H1 (cell line): ENCODE measurements at regions not wholly inside any gene's neighbourhood (a gene's known extent, or its start where the extent isn't known, plus 50 kb on each side); places are given as distances from the start of the nearest gene placed in this dataset.

ENCODE experiments used
- CTCF ChIA-PET: fragments of 300-600 bp; sonication (Branson Sonifier 250); formaldehyde crosslinking; loops from one replicate; lab custom pipeline; 2021; ENCODE audit not compliant: partially characterized antibody; lab: Charles Lee
- POLR2A ChIA-PET: fragments of 300-600 bp; sonication (Branson Sonifier 250); formaldehyde crosslinking; loops from one replicate; lab custom pipeline; 2021; ENCODE audit warnings: inconsistent platforms; ENCODE audit not compliant: partially characterized antibody; lab: Charles Lee
- DNase-seq, 2 experiments: peaks; one replicate each; pipeline versions ENCODE4 v3.0.0 to v3.0.0-alpha.2; 2010 to 2022; ENCODE audit warnings: low spot score in 2 of 2, low read depth in 1 of 2, mixed read lengths in 1 of 2
- FAIRE-seq: peaks from 2 replicates; lab custom pipeline; 2011; peaks lifted over from hg19 to GRCh38; lab: Jason Lieb, UNC
- H2AFZ ChIP-seq: 2 replicates; pipeline ENCODE4 v1.8.1; 2012; ENCODE audit warnings: low read length, inconsistent platforms
- H2AK5ac ChIP-seq: 2 replicates; pipeline ENCODE4 v1.6.1; 2013; ENCODE audit warnings: low read depth, low read length
- H2BK120ac ChIP-seq: replicated peaks from 2 replicates; pipeline ENCODE3; 2013; ENCODE audit warnings: low read depth, low read length, inconsistent platforms
- H2BK12ac ChIP-seq: 2 replicates; pipeline ENCODE4 v1.6.1; 2013; ENCODE audit warnings: low read depth, low read length
- H2BK15ac ChIP-seq: 2 replicates; pipeline ENCODE4 v1.6.1; 2013; ENCODE audit warnings: low read length
- H2BK20ac ChIP-seq: 2 replicates; pipeline ENCODE4 v1.6.1; 2013; ENCODE audit warnings: low read length
- H2BK5ac ChIP-seq: 2 replicates; pipeline ENCODE4 v1.6.1; 2013; ENCODE audit warnings: low read depth, low read length
- H3K14ac ChIP-seq: 2 replicates; pipeline ENCODE4 v1.6.1; 2013; ENCODE audit warnings: inconsistent platforms; ENCODE audit not compliant: insufficient read length
- H3K18ac ChIP-seq: 2 replicates; pipeline ENCODE4 v1.6.1; 2013; ENCODE audit warnings: low read length; ENCODE audit errors: extremely low read depth
- H3K23ac ChIP-seq: 2 replicates; pipeline ENCODE4 v1.6.1; 2013; ENCODE audit warnings: inconsistent platforms; ENCODE audit not compliant: insufficient read length
- H3K23me2 ChIP-seq: 2 replicates; pipeline ENCODE4 v1.6.1; 2013; ENCODE audit warnings: low read depth, low read length
- H3K27ac ChIP-seq: 2 replicates; pipeline ENCODE4 v1.6.1; 2011; ENCODE audit warnings: low read depth, low read length, inconsistent platforms
- H3K27me3 ChIP-seq, 4 experiments: replicated peaks in 1 of 4; 1 replicate in 1 of 4; 2 replicates in 3 of 4; pipeline versions ENCODE4 v1.6.1 to v1.8.1; 2011 to 2013; ENCODE audit warnings: low read length in 3 of 4, mild to moderate bottlenecking in 3 of 4, inconsistent platforms in 2 of 4, mixed read lengths in 2 of 4, moderate library complexity in 1 of 4; ENCODE audit not compliant: control insufficient read depth in 3 of 4, insufficient read depth in 3 of 4; ENCODE audit errors: extremely low read depth in 1 of 4
- H3K36me3 ChIP-seq, 4 experiments: 2 replicates each; pipeline versions ENCODE4 v1.6.1 to v1.8.1; 2011 to 2013; ENCODE audit warnings: mild to moderate bottlenecking in 4 of 4, low read length in 3 of 4, moderate library complexity in 2 of 4, control low read depth in 1 of 4, inconsistent platforms in 1 of 4; ENCODE audit not compliant: insufficient read depth in 4 of 4, control insufficient read depth in 2 of 4
- H3K4ac ChIP-seq: replicated peaks from 2 replicates; pipeline ENCODE3; 2013; ENCODE audit warnings: low read length, low read depth, mixed read lengths, inconsistent platforms; ENCODE audit not compliant: insufficient read length
- H3K4me1 ChIP-seq, 4 experiments: replicated peaks in 1 of 4; 1 replicate in 1 of 4; 2 replicates in 3 of 4; pipeline versions ENCODE4 v1.6.1 to v1.8.1; 2011 to 2013; ENCODE audit warnings: low read length in 3 of 4, inconsistent platforms in 2 of 4, mixed read lengths in 1 of 4; ENCODE audit not compliant: insufficient read depth in 4 of 4, control insufficient read depth in 3 of 4
- H3K4me2 ChIP-seq, 2 experiments: 2 replicates each; pipeline versions ENCODE4 v1.6.1 to v1.8.1; 2011 to 2013; ENCODE audit warnings: low read depth in 2 of 2, low read length in 2 of 2, control low read depth in 1 of 2, inconsistent platforms in 1 of 2, mild to moderate bottlenecking in 1 of 2; ENCODE audit not compliant: insufficient read depth in 1 of 2
- H3K4me3 ChIP-seq, 4 experiments: fragments of 200-600, 300-600 bp in 1 of 4; sonication (generic), shearing (Covaris generic), sonication (Bioruptor Twin) in 1 of 4; 2 replicates each; pipeline versions ENCODE4 v1.5.1 to v1.8.1; 2011 to 2016; ENCODE audit warnings: low read length in 4 of 4, low read depth in 3 of 4, control low read depth in 2 of 4, inconsistent platforms in 2 of 4, mild to moderate bottlenecking in 2 of 4, mixed read lengths in 1 of 4, moderate library complexity in 1 of 4; ENCODE audit not compliant: insufficient read depth in 2 of 4; ENCODE audit errors: extremely low read depth in 1 of 4
- H3K56ac ChIP-seq: replicated peaks from 2 replicates; pipeline ENCODE3; 2013; ENCODE audit warnings: low read depth, mild to moderate bottlenecking, mixed read lengths, low read length, inconsistent platforms; ENCODE audit not compliant: insufficient read length
- H3K79me1 ChIP-seq: 2 replicates; pipeline ENCODE4 v1.6.1; 2013; ENCODE audit warnings: low read depth, low read length, control low read depth
- H3K79me2 ChIP-seq, 2 experiments: 2 replicates each; pipeline versions ENCODE4 v1.6.1 to v1.8.1; 2012 to 2013; ENCODE audit warnings: low read length in 2 of 2, mild to moderate bottlenecking in 2 of 2, inconsistent platforms in 1 of 2; ENCODE audit not compliant: insufficient read depth in 2 of 2, control insufficient read depth in 1 of 2
- H3K9ac ChIP-seq, 4 experiments: replicated peaks in 1 of 4; 1 replicate in 1 of 4; 2 replicates in 3 of 4; pipeline versions ENCODE4 v1.6.1 to v1.8.1; 2011 to 2013; ENCODE audit warnings: low read depth in 3 of 4, low read length in 3 of 4, control low read depth in 2 of 4, mild to moderate bottlenecking in 2 of 4, moderate library complexity in 2 of 4, inconsistent platforms in 1 of 4; ENCODE audit errors: extremely low read depth in 1 of 4
- H3K9me3 ChIP-seq, 2 experiments: 2 replicates each; pipeline versions ENCODE4 v1.6.1 to v1.8.1; 2012 to 2013; ENCODE audit warnings: mild to moderate bottlenecking in 2 of 2, moderate library complexity in 2 of 2, control low read depth in 1 of 2, inconsistent platforms in 1 of 2, low read depth in 1 of 2, low read length in 1 of 2, mixed read lengths in 1 of 2; ENCODE audit not compliant: insufficient read depth in 2 of 2
- H4K20me1 ChIP-seq, 2 experiments: replicated peaks in 1 of 2; 2 replicates each; pipeline versions ENCODE3 to v1.8.1; 2011 to 2013; ENCODE audit warnings: inconsistent platforms in 2 of 2, low read length in 2 of 2, mild to moderate bottlenecking in 1 of 2; ENCODE audit not compliant: insufficient read depth in 2 of 2, control insufficient read depth in 1 of 2
- H4K5ac ChIP-seq: 2 replicates; pipeline ENCODE4 v1.6.1; 2013; ENCODE audit warnings: low read length, low read depth, mixed read lengths, inconsistent platforms; ENCODE audit not compliant: insufficient read length
- H4K8ac ChIP-seq: 2 replicates; pipeline ENCODE4 v1.8.0; 2013; ENCODE audit warnings: mild to moderate bottlenecking, moderate library complexity, low read length, inconsistent platforms; ENCODE audit not compliant: insufficient read depth; ENCODE audit errors: extremely low read depth
- H4K91ac ChIP-seq: replicated peaks from 2 replicates; pipeline ENCODE3; 2013; ENCODE audit warnings: low read length, mixed read lengths, inconsistent platforms; ENCODE audit not compliant: insufficient read length
- BCL11A ChIP-seq, 2 experiments: IDR thresholded peaks; one replicate each; pipeline ENCODE4 v1.6.1; 2011; ENCODE audit warnings: low read depth in 2 of 2, low read length in 2 of 2, mild to moderate bottlenecking in 2 of 2
- CHD1 ChIP-seq: IDR thresholded peaks from 2 replicates; pipeline ENCODE4 v1.6.1; 2012; ENCODE audit warnings: low read depth, low read length, improper control_type of control experiment
- EGR1 ChIP-seq: IDR thresholded peaks from 2 replicates; pipeline ENCODE4 v1.6.1; 2011; ENCODE audit warnings: low read depth, low read length, borderline replicate concordance
- HDAC6 ChIP-seq: IDR thresholded peaks from one replicate; pipeline ENCODE4 v1.7.1; 2012; ENCODE audit warnings: low read depth, mild to moderate bottlenecking, inconsistent platforms, low read length, moderate library complexity
- KDM1A ChIP-seq: fragments of 200-600, 300-600 bp; sonication (generic); IDR thresholded peaks from 2 replicates; pipeline ENCODE4 v1.7.1; 2016; ENCODE audit warnings: mild to moderate bottlenecking, low read length, borderline replicate concordance
- NANOG ChIP-seq: IDR thresholded peaks from 2 replicates; pipeline ENCODE4 v1.6.1; 2011; ENCODE audit warnings: low read length, low read depth, mild to moderate bottlenecking, inconsistent platforms; ENCODE audit not compliant: insufficient read depth, poor library complexity, severe bottlenecking
- POLR2A ChIP-seq, 2 experiments: IDR thresholded peaks; 1 replicate in 1 of 2; 2 replicates in 1 of 2; pipeline ENCODE4 v1.6.1; 2011; ENCODE audit warnings: low read depth in 2 of 2, low read length in 2 of 2, mild to moderate bottlenecking in 2 of 2; ENCODE audit errors: control extremely low read depth in 1 of 2
- RBBP5 ChIP-seq: IDR thresholded peaks from 2 replicates; pipeline ENCODE4 v1.7.1; 2012; ENCODE audit warnings: low read depth, mild to moderate bottlenecking, inconsistent platforms, low read length, moderate library complexity, borderline replicate concordance
- RXRA ChIP-seq: IDR thresholded peaks from 2 replicates; pipeline ENCODE4 v1.6.1; 2011; ENCODE audit warnings: low read depth, mild to moderate bottlenecking, low read length, moderate library complexity; ENCODE audit not compliant: insufficient read depth
- SIN3A ChIP-seq, 2 experiments: IDR thresholded peaks in 1 of 2; conservative IDR thresholded peaks in 1 of 2; 2 replicates each; pipeline ENCODE4 v1.6.1; 2011 to 2012; ENCODE audit warnings: low read length in 2 of 2, improper control_type of control experiment in 1 of 2, low read depth in 1 of 2, mild to moderate bottlenecking in 1 of 2
- SRF ChIP-seq: IDR thresholded peaks from 2 replicates; pipeline ENCODE4 v1.6.1; 2011; ENCODE audit warnings: mild to moderate bottlenecking, low read depth, low read length, moderate library complexity
- TAF1 ChIP-seq: IDR thresholded peaks from 2 replicates; pipeline ENCODE4 v1.6.1; 2011; ENCODE audit warnings: mild to moderate bottlenecking, low read depth, low read length
- TAF7 ChIP-seq: optimal IDR thresholded peaks from 2 replicates; pipeline ENCODE3; 2011; ENCODE audit warnings: low read depth, mild to moderate bottlenecking, inconsistent platforms, low read length, moderate library complexity, borderline replicate concordance
- WGBS, 2 experiments: shearing (Covaris generic) in 1 of 2; methylation state at CpG; one replicate each; pipeline versions ENCODE4 v1.1.6 to v1.1.7; 2013 to 2015; ENCODE audit warnings: low lambda C conversion rate in 2 of 2, mixed read lengths in 2 of 2, inconsistent platforms in 1 of 2, low coverage in 1 of 2, missing lambda C conversion rate in 1 of 2; ENCODE audit not compliant: insufficient replicate concordance in 2 of 2, insufficient coverage in 1 of 2, insufficient read length in 1 of 2; ENCODE audit errors: extremely low coverage in 1 of 2, missing lambda C conversion rate in 1 of 2; 5-methylcytosine and 5-hydroxymethylcytosine counted together
- TF ChIP-seq, protein P1 (sequence below): IDR thresholded peaks from 2 replicates; pipeline ENCODE4 v1.6.1; 2012; ENCODE audit warnings: low read length, inconsistent platforms

GRCh38 chr11:39145346-39145745, 2314.1 kb downstream of the LRRC4C start:
- H3K23ac ChIP-seq = no peak overlapping the region
- ChIA-PET POLR2A (no interaction called here), CTCF (no interaction called here)
- H3K23me2 ChIP-seq = no peaks in the 10 kb centered on the region
- no peaks in the 10 kb centered on the region for H3K9me3 ChIP-seq
- no peaks in the 10 kb centered on the region for H3K27me3 ChIP-seq
- no peak overlapping the region for H3K56ac ChIP-seq
- no peak overlapping the region for H2BK15ac ChIP-seq
- no peaks in the 10 kb centered on the region for H3K4me1 ChIP-seq
- H3K18ac ChIP-seq = no peak overlapping the region
- no peak overlapping the region for H3K4ac ChIP-seq
- no peak overlapping the region for H2BK12ac ChIP-seq
- no peaks in the 10 kb centered on the region for H3K79me2 ChIP-seq
- H3K36me3 ChIP-seq = no peaks in the 10 kb centered on the region
- FAIRE-seq (no peak), DNase-seq (no peak)
- H2AK5ac ChIP-seq = no peak overlapping the region
- no peak overlapping the region for H3K14ac ChIP-seq
- H3K4me3 ChIP-seq = no peak overlapping the region
- 93% methylated on average over 2 of the region's 2 CpGs; no CpG with 5 or more reads in 1 of the 2 experiments for WGBS, 2 experiments
- no peak overlapping the region for H2BK20ac ChIP-seq
- no peaks in the 10 kb centered on the region for H3K79me1 ChIP-seq
- H3K9ac ChIP-seq = no peak overlapping the region
- H2BK120ac ChIP-seq = no peak overlapping the region
- H4K8ac ChIP-seq = no peak overlapping the region
- no peak overlapping the region for H2AFZ ChIP-seq
- no peak overlapping the region for H2BK5ac ChIP-seq
- no peak overlapping the region for H4K91ac ChIP-seq
- no peak overlapping the region for H3K27ac ChIP-seq
- H4K20me1 ChIP-seq = no peaks in the 10 kb centered on the region
- no peak overlapping the region for H3K4me2 ChIP-seq
- H4K5ac ChIP-seq = no peak overlapping the region
- TF ChIP-seq RBBP5 (no peak), TAF1 (no peak), NANOG (no peak), HDAC6 (no peak), SRF (no peak), RXRA (no peak), POLR2A (IDR thresholded peaks at IDR 0.05; ENCODE audit: control extremely low read depth in 1 of 2, low read depth in 2 of 2, low read length in 2 of 2) (no peak), CHD1 (no peak), BCL11A (IDR thresholded peaks at IDR 0.05; ENCODE audit: low read depth in 2 of 2, low read length in 2 of 2) (no peak), TAF7 (no peak), EGR1 (no peak), KDM1A (no peak), SIN3A (conservative IDR thresholded peaks at IDR 0.05 in 1 of 2, IDR thresholded peaks at IDR 0.05 in 1 of 2; ENCODE audit: low read depth in 1 of 2, low read length in 2 of 2) (no peak)
- TF ChIP-seq, protein P1, sequence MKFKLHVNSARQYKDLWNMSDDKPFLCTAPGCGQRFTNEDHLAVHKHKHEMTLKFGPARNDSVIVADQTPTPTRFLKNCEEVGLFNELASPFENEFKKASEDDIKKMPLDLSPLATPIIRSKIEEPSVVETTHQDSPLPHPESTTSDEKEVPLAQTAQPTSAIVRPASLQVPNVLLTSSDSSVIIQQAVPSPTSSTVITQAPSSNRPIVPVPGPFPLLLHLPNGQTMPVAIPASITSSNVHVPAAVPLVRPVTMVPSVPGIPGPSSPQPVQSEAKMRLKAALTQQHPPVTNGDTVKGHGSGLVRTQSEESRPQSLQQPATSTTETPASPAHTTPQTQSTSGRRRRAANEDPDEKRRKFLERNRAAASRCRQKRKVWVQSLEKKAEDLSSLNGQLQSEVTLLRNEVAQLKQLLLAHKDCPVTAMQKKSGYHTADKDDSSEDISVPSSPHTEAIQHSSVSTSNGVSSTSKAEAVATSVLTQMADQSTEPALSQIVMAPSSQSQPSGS = no peak
